ENCODE measurements at regions not wholly inside any gene's neighbourhood (a gene's known extent, or its start where the extent isn't known, plus 50 kb on each side); places are given as distances from the start of the nearest gene placed in this dataset.

GRCh38 chr2:198702796-198703195 lies 754.9 kb downstream of the SATB2 start:
- no peak overlapping the region for H3K4me3 ChIP-seq (ENCODE audit: control insufficient read depth in 1 of 7, extremely low read depth in 1 of 7, insufficient read depth in 4 of 7, low read depth in 2 of 7, low read length in 6 of 7)
- no peaks in the 10 kb centered on the region for H3K27me3 ChIP-seq (replicated peaks in 2 of 5; ENCODE audit: control insufficient read depth in 4 of 5, insufficient read depth in 5 of 5, low read length in 4 of 5)
- no peak overlapping the region for H3K27ac ChIP-seq (ENCODE audit: insufficient read depth in 1 of 2, low read depth in 1 of 2, low read length in 2 of 2, poor library complexity in 1 of 2, severe bottlenecking in 2 of 2)
- no peaks in the 10 kb centered on the region for H3K36me3 ChIP-seq (ENCODE audit: control insufficient read depth in 4 of 4, insufficient read depth in 4 of 4, low read length in 3 of 4)
- H3K9me3 ChIP-seq (ENCODE audit: control extremely low read depth in 1 of 5, control insufficient read depth in 4 of 5, insufficient read depth in 2 of 5, low read depth in 1 of 5, low read length in 4 of 5): no peaks in the 10 kb centered on the region
- ChIA-PET POLR2A (no interaction called here), CTCF (no interaction called here)
- H3K4me1 ChIP-seq (ENCODE audit: control extremely low read depth in 1 of 4, control insufficient read depth in 4 of 4, insufficient read depth in 4 of 4, low read length in 3 of 4): no peaks in the 10 kb centered on the region
- DNase-seq: no peak

GRCh38 chr2:198701481-198701880 lies 756.3 kb downstream of the SATB2 start:
- WGBS (ENCODE audit: insufficient coverage): no CpG with 5 or more reads among the region's 1 CpG
- CTCF ChIA-PET: no interaction called here

DNA sequence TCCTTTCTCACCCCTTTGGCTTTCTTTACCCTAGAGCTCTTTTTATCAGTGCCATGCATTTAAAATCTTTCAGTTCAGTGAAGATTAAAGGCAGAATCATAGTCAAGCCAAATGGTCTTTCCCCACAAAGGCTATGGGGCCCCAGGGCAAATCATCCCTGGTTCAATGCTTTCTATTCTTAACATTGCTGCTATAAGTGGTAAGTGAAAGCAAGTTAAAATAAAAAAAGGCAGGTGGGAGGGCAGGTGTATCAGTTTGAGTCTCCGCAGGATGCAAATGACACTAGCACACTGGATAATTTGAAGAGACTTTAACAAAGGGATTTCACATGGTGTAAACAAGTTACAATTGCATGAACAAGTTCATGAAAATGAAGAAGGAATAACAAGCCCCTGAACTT lies 757.4 kb downstream of the SATB2 start:
- Histone ChIP-seq H3K4me1 (ENCODE audit: control extremely low read depth in 1 of 4, control insufficient read depth in 4 of 4, insufficient read depth in 4 of 4, low read length in 3 of 4) (no peaks in the 10 kb centered on the region), H3K4me3 (ENCODE audit: control insufficient read depth in 1 of 7, extremely low read depth in 1 of 7, insufficient read depth in 4 of 7, low read depth in 2 of 7, low read length in 6 of 7) (no peak overlapping the region), H3K27me3 (replicated peaks in 2 of 5; ENCODE audit: control insufficient read depth in 4 of 5, insufficient read depth in 5 of 5, low read length in 4 of 5) (no peaks in the 10 kb centered on the region), H3K9me3 (ENCODE audit: control extremely low read depth in 1 of 5, control insufficient read depth in 4 of 5, insufficient read depth in 2 of 5, low read depth in 1 of 5, low read length in 4 of 5) (no peaks in the 10 kb centered on the region), H3K27ac (ENCODE audit: insufficient read depth in 1 of 2, low read depth in 1 of 2, low read length in 2 of 2, poor library complexity in 1 of 2, severe bottlenecking in 2 of 2) (no peak overlapping the region), H3K36me3 (ENCODE audit: control insufficient read depth in 4 of 4, insufficient read depth in 4 of 4, low read length in 3 of 4) (no peaks in the 10 kb centered on the region)
- WGBS (ENCODE audit: insufficient coverage): 82% methylated on average over 1 of the region's 1 CpG
- POLR2A ChIA-PET: no interaction called here
- CTCF ChIA-PET: no interaction called here
- DNase-seq: no peak

More at GRCh38 chr2:198701481-198701880, 756.3 kb downstream of the SATB2 start:
- H3K27me3 ChIP-seq (replicated peaks in 2 of 5; ENCODE audit: control insufficient read depth in 4 of 5, insufficient read depth in 5 of 5, low read length in 4 of 5): no peaks in the 10 kb centered on the region
- no peak for DNase-seq
- POLR2A ChIA-PET: no interaction called here
- H3K36me3 ChIP-seq (ENCODE audit: control insufficient read depth in 4 of 4, insufficient read depth in 4 of 4, low read length in 3 of 4): no peaks in the 10 kb centered on the region
- H3K9me3 ChIP-seq (ENCODE audit: control extremely low read depth in 1 of 5, control insufficient read depth in 4 of 5, insufficient read depth in 2 of 5, low read depth in 1 of 5, low read length in 4 of 5): no peaks in the 10 kb centered on the region
- H3K27ac ChIP-seq (ENCODE audit: insufficient read depth in 1 of 2, low read depth in 1 of 2, low read length in 2 of 2, poor library complexity in 1 of 2, severe bottlenecking in 2 of 2): no peak overlapping the region
- H3K4me3 ChIP-seq (ENCODE audit: control insufficient read depth in 1 of 7, extremely low read depth in 1 of 7, insufficient read depth in 4 of 7, low read depth in 2 of 7, low read length in 6 of 7): no peak overlapping the region
- no peaks in the 10 kb centered on the region for H3K4me1 ChIP-seq (ENCODE audit: control extremely low read depth in 1 of 4, control insufficient read depth in 4 of 4, insufficient read depth in 4 of 4, low read length in 3 of 4)

DNA sequence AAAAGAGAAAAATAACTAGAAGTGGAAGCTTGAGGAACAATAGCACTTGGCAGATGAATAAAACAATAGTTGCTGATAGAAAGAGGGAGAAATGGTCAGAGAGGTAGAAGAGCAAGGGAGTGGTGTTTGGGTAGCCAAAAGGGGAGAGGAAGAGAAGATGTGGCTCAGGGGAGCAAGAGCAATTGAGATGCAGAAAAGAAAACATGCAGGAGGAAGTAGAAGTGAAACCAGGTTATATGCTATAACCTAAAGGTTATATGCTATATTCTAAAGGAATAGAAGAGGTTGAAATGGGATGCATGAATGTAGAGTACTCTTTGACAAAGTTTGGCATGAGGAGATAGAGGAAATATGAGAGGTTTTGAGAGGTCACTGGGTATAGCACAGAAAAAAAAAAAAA lies 759.5 kb downstream of the SATB2 start:
- H3K27ac ChIP-seq (ENCODE audit: insufficient read depth in 1 of 2, low read depth in 1 of 2, low read length in 2 of 2, poor library complexity in 1 of 2, severe bottlenecking in 2 of 2): no peak overlapping the region
- no peaks in the 10 kb centered on the region for H3K9me3 ChIP-seq (ENCODE audit: control extremely low read depth in 1 of 5, control insufficient read depth in 4 of 5, insufficient read depth in 2 of 5, low read depth in 1 of 5, low read length in 4 of 5)
- no peaks in the 10 kb centered on the region for H3K4me1 ChIP-seq (ENCODE audit: control extremely low read depth in 1 of 4, control insufficient read depth in 4 of 4, insufficient read depth in 4 of 4, low read length in 3 of 4)
- ChIA-PET POLR2A (no interaction called here), CTCF (no interaction called here)
- DNase-seq: no peak
- no peak overlapping the region for H3K4me3 ChIP-seq (ENCODE audit: control insufficient read depth in 1 of 7, extremely low read depth in 1 of 7, insufficient read depth in 4 of 7, low read depth in 2 of 7, low read length in 6 of 7)
- H3K36me3 ChIP-seq (ENCODE audit: control insufficient read depth in 4 of 4, insufficient read depth in 4 of 4, low read length in 3 of 4): no peaks in the 10 kb centered on the region
- H3K27me3 ChIP-seq (replicated peaks in 2 of 5; ENCODE audit: control insufficient read depth in 4 of 5, insufficient read depth in 5 of 5, low read length in 4 of 5): no peaks in the 10 kb centered on the region

DNA sequence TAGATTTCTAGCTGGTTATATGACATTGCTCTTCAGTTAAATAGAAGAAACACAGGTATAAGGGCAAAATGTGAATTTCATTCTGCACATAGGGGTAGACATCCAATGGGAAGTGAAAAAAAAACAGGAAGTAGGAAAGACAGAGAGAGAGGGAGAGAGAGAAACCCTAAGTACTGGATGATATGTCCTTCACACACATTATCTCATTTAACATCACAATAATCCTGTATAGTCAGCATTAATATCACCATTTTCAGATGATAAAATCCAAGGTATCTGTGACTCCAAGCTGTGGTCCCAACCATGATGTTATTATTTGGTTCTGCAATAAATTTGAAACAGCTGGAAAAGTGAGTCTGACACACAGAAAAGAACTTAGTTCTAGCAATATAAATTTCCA lies 759.9 kb downstream of the SATB2 start:
- ChIA-PET CTCF (no interaction called here), POLR2A (no interaction called here)
- no peak overlapping the region for H3K4me3 ChIP-seq (ENCODE audit: control insufficient read depth in 1 of 7, extremely low read depth in 1 of 7, insufficient read depth in 4 of 7, low read depth in 2 of 7, low read length in 6 of 7)
- H3K27me3 ChIP-seq (replicated peaks in 2 of 5; ENCODE audit: control insufficient read depth in 4 of 5, insufficient read depth in 5 of 5, low read length in 4 of 5): no peaks in the 10 kb centered on the region
- no peak overlapping the region for H3K27ac ChIP-seq (ENCODE audit: insufficient read depth in 1 of 2, low read depth in 1 of 2, low read length in 2 of 2, poor library complexity in 1 of 2, severe bottlenecking in 2 of 2)
- no peak for DNase-seq
- H3K9me3 ChIP-seq (ENCODE audit: control extremely low read depth in 1 of 5, control insufficient read depth in 4 of 5, insufficient read depth in 2 of 5, low read depth in 1 of 5, low read length in 4 of 5): no peaks in the 10 kb centered on the region
- H3K36me3 ChIP-seq (ENCODE audit: control insufficient read depth in 4 of 4, insufficient read depth in 4 of 4, low read length in 3 of 4): no peaks in the 10 kb centered on the region
- no peaks in the 10 kb centered on the region for H3K4me1 ChIP-seq (ENCODE audit: control extremely low read depth in 1 of 4, control insufficient read depth in 4 of 4, insufficient read depth in 4 of 4, low read length in 3 of 4)

- no peaks in the 10 kb centered on the region for H3K36me3 ChIP-seq (ENCODE audit: control insufficient read depth in 4 of 4, insufficient read depth in 4 of 4, low read length in 3 of 4)
- H3K4me1 ChIP-seq (ENCODE audit: control extremely low read depth in 1 of 4, control insufficient read depth in 4 of 4, insufficient read depth in 4 of 4, low read length in 3 of 4): no peaks in the 10 kb centered on the region
- H3K4me3 ChIP-seq (ENCODE audit: control insufficient read depth in 1 of 7, extremely low read depth in 1 of 7, insufficient read depth in 4 of 7, low read depth in 2 of 7, low read length in 6 of 7): no peak overlapping the region
- ChIA-PET CTCF (no interaction called here), POLR2A (no interaction called here)
- no peak for DNase-seq
- no peak overlapping the region for H3K27ac ChIP-seq (ENCODE audit: insufficient read depth in 1 of 2, low read depth in 1 of 2, low read length in 2 of 2, poor library complexity in 1 of 2, severe bottlenecking in 2 of 2)
- no peaks in the 10 kb centered on the region for H3K27me3 ChIP-seq (replicated peaks in 2 of 5; ENCODE audit: control insufficient read depth in 4 of 5, insufficient read depth in 5 of 5, low read length in 4 of 5)
- 100% methylated on average over 1 of the region's 3 CpGs for WGBS (ENCODE audit: insufficient coverage)
- no peaks in the 10 kb centered on the region for H3K9me3 ChIP-seq (ENCODE audit: control extremely low read depth in 1 of 5, control insufficient read depth in 4 of 5, insufficient read depth in 2 of 5, low read depth in 1 of 5, low read length in 4 of 5)
Measured at GRCh38 chr2:198697218-198697617, 760.5 kb downstream of the SATB2 start.

DNA sequence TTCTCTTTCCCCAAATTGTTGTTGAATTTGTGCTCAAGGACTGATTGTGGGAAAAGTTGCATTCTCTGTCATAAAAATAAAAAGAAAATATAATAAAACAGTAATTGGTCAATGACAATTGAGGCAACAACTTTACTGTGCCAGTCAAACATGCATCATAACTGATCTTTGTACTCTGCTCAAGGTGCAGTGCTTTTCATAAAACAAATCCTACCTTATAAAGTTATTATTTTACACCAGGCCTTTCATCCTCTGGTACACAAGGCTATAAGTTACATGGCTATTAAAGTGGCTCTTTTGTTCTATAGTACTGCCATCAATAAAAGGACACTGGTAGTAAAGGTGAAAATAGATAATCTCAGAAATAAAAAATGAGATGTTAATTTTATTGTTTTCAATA lies 761.9 kb downstream of the SATB2 start:
- no peak overlapping the region for H3K4me3 ChIP-seq (ENCODE audit: control insufficient read depth in 1 of 7, extremely low read depth in 1 of 7, insufficient read depth in 4 of 7, low read depth in 2 of 7, low read length in 6 of 7)
- H3K9me3 ChIP-seq (ENCODE audit: control extremely low read depth in 1 of 5, control insufficient read depth in 4 of 5, insufficient read depth in 2 of 5, low read depth in 1 of 5, low read length in 4 of 5): no peaks in the 10 kb centered on the region
- POLR2A ChIA-PET: no interaction called here
- no peak overlapping the region for H3K27ac ChIP-seq (ENCODE audit: insufficient read depth in 1 of 2, low read depth in 1 of 2, low read length in 2 of 2, poor library complexity in 1 of 2, severe bottlenecking in 2 of 2)
- H3K27me3 ChIP-seq (replicated peaks in 2 of 5; ENCODE audit: control insufficient read depth in 4 of 5, insufficient read depth in 5 of 5, low read length in 4 of 5): no peaks in the 10 kb centered on the region
- H3K4me1 ChIP-seq (ENCODE audit: control extremely low read depth in 1 of 4, control insufficient read depth in 4 of 4, insufficient read depth in 4 of 4, low read length in 3 of 4): no peaks in the 10 kb centered on the region
- no peak for DNase-seq
- no peaks in the 10 kb centered on the region for H3K36me3 ChIP-seq (ENCODE audit: control insufficient read depth in 4 of 4, insufficient read depth in 4 of 4, low read length in 3 of 4)
- CTCF ChIA-PET: no interaction called here

DNA sequence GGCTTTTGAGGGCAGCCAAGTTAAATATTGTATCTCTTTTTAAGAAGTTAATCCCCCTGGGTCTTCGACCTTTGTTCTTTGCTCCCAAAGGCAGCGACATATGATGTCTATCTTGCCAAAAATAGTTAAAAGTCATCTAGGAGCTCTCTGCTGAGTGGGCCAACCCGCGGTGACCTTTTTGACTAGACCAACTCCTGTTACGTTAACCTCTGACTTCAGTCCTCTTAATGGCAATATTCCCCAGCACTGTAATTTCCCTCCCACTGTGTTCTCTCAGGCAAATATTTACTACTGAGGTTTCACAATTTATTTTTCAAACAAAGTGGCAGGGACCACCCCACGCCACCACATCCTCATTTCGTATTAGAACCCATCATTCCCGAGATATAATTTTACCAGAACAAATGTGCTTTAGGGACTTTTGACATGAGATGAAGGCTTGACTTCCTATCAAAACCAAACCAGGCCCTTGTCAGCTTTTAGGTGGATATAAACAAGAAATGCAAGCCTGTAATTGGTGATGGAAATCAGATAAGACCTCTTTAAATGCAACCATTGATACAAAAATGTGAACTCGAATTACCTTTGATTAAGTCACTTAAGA lies 764.7 kb downstream of the SATB2 start:
- WGBS (ENCODE audit: insufficient coverage): 58% methylated on average over 7 of the region's 9 CpGs
- Histone ChIP-seq H3K9me3 (ENCODE audit: control extremely low read depth in 1 of 5, control insufficient read depth in 4 of 5, insufficient read depth in 2 of 5, low read depth in 1 of 5, low read length in 4 of 5) (no peaks in the 10 kb centered on the region), H3K4me1 (ENCODE audit: control extremely low read depth in 1 of 4, control insufficient read depth in 4 of 4, insufficient read depth in 4 of 4, low read length in 3 of 4) (no peaks in the 10 kb centered on the region), H3K27ac (ENCODE audit: insufficient read depth in 1 of 2, low read depth in 1 of 2, low read length in 2 of 2, poor library complexity in 1 of 2, severe bottlenecking in 2 of 2) (no peak overlapping the region), H3K36me3 (ENCODE audit: control insufficient read depth in 4 of 4, insufficient read depth in 4 of 4, low read length in 3 of 4) (no peaks in the 10 kb centered on the region), H3K27me3 (replicated peaks in 2 of 5; ENCODE audit: control insufficient read depth in 4 of 5, insufficient read depth in 5 of 5, low read length in 4 of 5) (no peaks in the 10 kb centered on the region), H3K4me3 (ENCODE audit: control insufficient read depth in 1 of 7, extremely low read depth in 1 of 7, insufficient read depth in 4 of 7, low read depth in 2 of 7, low read length in 6 of 7) (no peak overlapping the region)
- POLR2A ChIA-PET: no interaction called here
- CTCF ChIA-PET: no interaction called here
- DNase-seq: no peak

Data from common myeloid progenitor, CD34-positive (primary cell).